Right ventricle myocardium superior (tissue), 1 donor: ENCODE measurements at regions not wholly inside any gene's neighbourhood (a gene's known extent, or its start where the extent isn't known, plus 50 kb on each side); places are given as distances from the start of the nearest gene placed in this dataset.

Source experiments
- ATAC-seq: fragments of 200-7000 bp; cut with Tn5 transposase; one replicate; pipeline ENCODE4 v1.9.1; 2020; ENCODE audit warnings: mild to moderate bottlenecking; ENCODE audit not compliant: poor library complexity
- DNase-seq: peaks from one replicate; pipeline ENCODE4 v3.0.0-alpha.2; 2020
- intact Hi-C: fragments of 100-400 bp; cut with DNase I; formaldehyde crosslinking; loops from one replicate; pipeline ENCODE4 v1.11.2; 2022
- donor health status: DM: no; HTN: yes; CAD: no; lungs with severe emphysema.

DNA sequence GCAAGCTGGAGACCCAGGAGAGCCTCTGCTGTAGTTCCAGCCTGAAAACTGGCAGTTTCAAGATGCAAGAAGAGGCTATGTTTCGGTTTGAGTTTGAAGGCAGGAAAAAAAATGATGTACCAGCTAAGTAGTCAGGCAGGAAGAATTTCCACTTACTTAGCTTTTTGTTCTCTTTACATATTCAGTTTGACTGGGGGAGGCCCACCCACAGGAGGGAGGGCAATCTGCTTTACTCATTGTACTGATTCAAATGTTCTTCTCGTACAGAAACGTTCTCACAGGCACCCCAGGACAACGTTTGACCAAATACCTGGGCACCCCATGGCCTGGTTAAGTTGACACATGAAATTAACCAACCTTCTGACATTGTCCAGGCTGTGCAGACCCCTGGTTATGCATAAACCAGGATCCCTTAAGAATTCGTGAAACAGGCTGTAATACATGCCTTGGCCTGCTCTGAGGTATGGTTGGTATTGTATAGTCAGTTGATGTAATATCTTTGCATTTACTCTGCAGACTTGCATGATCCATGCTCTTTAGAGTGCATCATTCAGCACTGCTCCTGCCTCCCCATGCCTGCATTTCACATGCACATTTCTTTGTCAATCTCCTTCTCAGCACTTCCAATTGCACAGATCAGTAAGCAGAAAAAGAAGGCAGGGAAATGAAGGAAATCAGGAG lies 687.1 kb downstream of the TAF11L14 start:
- intact Hi-C loops = no loop called here
- ATAC-seq (no peak), DNase-seq (no peak)

DNA sequence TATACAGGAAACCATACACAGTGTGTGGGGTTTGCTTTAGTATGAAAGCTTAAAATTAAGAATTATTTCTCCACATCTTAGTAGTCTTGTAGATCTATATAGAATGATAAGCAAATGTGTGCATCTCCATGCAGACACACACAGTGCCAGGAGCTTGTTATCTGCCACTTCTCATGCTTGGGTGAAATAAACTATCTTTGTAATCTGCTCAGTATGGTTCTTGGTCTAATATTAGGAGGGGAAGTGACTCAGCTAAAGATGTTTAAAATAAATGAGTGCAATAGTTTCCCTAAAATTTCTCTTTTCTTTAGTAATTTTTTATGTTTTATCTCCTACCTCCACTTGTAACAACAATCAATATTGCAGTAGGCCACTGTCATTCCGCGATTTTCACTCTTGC lies 689.6 kb downstream of the TAF11L14 start:
- ATAC-seq (no peak), DNase-seq (no peak)
- intact Hi-C loops = no loop called here

DNA sequence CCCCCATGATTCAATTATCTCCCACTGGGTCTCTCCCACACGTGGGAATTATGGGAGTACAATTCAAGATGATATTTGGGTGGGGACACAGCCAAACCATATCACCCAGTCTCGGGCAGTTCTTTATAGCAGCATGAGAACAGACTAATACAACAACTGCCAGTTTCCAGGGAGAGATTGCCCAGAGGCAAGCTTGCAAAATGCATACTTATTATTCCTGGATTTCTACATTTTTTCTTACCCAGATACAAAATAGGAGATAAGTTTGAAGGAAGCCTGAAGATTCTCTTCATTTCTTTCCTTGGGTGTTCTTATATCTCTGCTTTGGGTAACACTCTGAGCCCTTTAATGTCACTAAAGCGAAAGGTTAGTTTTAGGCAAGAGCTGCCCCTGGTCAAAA lies 691.2 kb downstream of the TAF11L14 start:
- ATAC-seq (no peak), DNase-seq (no peak)
- intact Hi-C loops = no loop called here

DNA sequence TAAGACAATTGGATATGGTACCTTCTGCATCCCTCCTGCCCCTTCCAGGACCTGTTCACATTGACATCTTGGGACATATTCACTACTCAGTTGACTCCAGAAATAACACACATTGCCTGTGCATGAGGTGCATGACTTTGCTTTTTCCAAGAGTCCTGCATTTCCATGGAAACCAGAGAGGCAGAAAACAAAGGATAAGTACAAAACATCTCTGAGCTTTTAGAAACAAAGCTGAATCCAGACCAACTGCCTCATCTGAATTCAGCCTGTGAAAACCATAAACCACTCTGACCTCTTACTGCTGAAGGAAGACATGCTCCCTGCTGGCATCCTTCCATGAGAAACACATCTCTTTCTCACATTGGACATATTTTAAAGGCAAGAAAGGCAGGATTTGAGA lies 695.1 kb downstream of the TAF11L14 start:
- no peak for DNase-seq
- no peak for ATAC-seq
- intact Hi-C loops = no loop called here

DNA sequence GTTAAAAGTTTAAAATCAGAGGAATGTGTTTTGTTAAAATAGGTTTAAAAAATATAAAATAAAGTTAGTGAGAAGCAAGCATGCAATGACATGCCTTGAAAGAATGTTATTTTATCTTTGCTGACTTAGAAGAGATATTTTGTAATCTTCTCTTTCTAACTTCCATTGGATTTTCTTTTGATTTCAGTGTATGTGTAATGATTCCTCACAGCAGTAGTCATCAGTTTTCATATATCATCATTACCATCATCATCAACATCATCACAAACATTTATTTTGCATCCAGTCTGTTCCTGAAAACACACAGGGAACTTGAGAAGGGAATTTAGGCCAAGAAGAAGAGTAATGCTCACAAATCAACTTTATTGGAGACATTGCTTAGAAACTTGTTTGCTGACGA lies 699.6 kb downstream of the TAF11L14 start:
- ATAC-seq (no peak), DNase-seq (no peak)
- intact Hi-C loops = no loop called here

DNA sequence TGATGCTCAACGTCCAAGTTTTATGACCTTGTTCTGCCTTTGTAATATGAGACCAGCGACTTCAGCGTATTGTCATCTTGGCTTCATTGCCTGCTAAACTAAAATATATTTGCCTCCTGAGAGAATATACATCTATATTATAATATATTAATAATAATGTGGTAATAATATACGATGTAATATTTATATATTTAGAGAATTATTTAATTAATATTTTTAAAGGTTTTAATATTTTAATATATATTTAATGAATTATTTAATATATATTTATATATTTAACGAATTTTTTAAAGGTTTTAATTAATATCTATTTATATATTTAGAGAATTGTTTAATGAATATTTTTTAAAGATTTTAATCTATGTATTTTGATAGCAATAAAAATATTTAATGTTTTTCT lies 700.7 kb downstream of the TAF11L14 start:
- intact Hi-C loops = no loop called here
- ATAC-seq (no peak), DNase-seq (no peak)

DNA sequence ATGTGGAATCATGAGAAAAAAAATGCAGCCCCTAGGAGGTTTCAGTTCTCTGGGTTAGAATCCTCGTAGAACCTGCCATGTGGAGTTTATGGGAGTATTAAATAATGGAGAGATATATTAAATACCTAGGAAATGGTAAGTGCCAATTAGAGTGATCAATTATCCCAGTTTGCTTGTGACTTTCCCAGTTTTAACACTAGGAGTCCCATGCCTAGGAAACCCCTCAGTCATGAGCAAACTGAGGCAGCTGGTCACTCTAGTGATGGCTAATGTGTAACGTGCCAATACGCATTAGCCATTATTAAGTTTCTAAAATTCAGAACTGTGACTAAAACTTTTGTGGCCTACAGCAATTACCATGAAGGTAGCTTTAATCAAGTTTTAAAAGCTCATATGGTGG lies 720.6 kb downstream of the TAF11L14 start:
- DNase-seq (no peak), ATAC-seq (no peak)
- intact Hi-C loops = no loop called here

DNA sequence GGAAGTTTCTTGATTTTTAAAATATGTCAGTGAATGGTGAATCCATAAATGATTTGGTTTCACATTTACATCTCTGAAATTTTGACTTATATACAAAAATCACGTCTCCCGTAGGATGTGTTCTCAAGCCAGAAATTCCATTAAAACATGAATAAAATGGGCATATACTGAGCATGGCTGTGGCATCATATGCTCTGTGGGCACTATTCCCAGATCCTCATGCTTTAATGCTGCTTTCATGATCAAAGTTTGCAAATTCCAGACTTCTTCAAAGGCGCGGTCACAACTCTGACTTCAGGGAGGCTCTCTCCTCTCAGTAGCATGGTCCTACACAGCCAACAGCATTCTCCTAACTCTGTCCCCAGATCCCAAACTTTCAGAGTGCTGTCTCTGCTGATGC lies 723.2 kb downstream of the TAF11L14 start:
- ATAC-seq (no peak), DNase-seq (no peak)
- intact Hi-C loops = no loop called here

DNA sequence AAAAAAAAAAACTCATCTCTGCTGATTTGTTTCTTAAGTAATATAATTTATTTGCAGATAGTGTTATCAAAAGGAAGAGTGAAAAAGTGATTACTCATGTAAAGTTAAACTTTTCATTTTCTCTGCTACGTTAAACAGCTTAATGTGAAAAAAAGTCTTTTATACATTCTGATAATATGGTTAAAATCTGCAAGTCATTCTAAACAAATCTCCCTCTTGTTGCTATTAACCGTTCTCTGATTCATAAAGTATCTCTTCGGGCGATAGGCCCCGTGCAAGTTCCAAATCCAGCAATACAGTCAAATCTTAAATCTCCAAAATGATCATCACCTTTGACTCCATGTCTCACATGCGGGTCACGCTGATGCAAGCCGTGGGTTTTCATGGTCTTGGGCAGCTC lies 732.0 kb downstream of the TAF11L14 start:
- DNase-seq (no peak), ATAC-seq (no peak)
- intact Hi-C loops = no loop called here

DNA sequence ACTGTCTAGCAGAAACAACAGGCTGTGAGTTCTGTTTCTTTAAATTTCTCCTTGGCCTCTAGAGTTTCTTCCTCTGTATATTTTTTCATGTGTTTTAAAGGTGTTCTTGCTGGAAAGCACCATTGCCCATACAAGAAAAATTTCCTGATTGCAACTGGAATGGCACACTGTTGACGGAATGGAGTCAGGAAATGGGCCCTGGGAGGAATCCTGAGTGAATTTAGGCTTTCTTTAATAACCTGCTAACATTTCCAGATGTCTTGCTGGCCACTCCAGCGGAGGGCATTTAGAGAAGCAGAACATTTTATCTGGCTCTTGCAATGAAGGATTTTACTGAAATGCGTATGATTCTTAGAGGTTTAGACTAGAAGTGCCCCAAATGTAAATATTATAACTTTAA lies 736.3 kb downstream of the TAF11L14 start:
- no peak for DNase-seq
- intact Hi-C loops = no loop called here
- ATAC-seq = no peak

DNA sequence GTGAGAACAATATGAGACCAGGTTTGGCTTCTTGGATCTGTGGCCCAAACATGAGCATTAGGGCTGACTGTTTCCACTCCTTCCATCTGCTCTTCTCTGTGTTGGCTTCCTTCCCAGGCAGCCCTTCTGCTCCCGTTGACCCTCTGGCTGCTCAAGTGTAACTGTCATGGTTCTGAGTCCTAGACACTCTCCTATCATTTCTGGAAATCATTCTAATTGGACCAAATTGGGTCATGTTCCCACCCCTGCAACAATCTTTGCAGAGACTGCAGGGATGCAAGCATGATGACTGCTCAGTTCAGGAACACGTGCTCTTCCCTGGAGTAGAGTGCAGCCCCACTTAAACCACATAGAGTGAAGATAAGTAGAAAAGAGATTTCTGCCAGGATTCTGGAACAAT lies 741.4 kb downstream of the TAF11L14 start:
- ATAC-seq (no peak), DNase-seq (no peak)
- intact Hi-C loops = no loop called here

DNA sequence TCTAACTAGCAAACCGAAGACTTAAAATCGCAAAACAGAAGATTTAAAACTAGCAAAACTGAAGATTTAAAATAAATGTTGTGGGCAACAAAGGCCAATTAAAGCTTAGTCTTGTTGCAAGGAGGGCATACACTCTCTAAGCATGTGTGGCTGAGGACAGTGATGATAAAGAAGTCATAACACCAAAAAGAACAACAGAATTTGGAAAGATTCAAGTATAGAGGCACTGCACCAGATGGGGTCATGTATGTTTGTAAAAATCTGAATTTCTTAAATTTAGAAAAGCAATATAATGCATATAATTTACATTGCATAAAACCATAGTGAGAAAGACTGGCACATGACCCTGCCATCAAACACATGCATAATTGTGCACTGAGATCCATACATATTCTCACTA lies 743.8 kb downstream of the TAF11L14 start:
- intact Hi-C loops = no loop called here
- DNase-seq (no peak), ATAC-seq (no peak)

DNA sequence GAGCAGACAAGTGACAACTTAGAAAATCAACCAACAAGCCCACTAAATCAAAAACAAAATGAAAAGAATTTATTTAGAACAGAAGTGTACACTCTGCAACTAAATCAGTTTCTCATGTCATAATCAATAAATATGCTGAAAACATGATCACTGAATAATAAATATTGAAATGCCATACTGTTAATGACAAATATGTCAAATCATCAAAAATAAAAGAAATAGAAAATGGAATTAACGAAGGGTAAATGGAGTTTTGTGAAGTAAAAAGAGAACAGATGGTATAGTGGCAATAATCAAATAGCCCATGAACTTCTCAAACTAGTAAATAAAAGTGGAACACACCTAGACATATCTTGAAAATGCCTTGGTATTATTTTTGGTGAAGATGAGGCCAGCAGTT lies 744.9 kb downstream of the TAF11L14 start:
- ATAC-seq = no peak
- DNase-seq = no peak
- intact Hi-C loops = no loop called here

DNA sequence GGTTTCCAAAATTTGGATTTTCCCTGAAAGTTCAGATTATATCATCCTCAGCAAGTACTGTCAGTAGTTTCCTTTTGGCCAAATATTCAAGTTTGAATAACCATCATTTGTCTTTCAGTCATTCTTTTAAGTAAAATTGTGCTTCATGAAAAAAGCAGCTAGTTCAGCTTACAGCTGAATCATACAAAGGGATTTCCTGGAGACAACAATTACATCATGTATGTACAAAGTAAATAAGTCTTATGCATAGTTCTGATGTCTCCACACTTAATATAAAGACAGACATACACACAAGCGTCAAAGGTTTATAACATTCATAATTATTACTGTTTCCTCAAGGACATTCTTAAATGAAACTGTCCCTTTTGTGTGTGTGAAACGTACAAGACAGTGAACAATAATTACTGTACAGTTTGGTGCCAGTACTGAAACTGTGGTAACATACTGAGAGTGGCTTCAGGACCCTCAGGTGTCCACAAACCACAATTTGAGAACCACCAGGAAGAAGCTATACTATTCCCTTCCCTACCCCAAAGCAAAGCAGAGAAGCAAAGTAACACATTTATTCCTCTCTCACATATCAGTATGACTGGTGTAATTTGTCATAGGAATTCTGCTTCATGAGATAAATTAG lies 746.6 kb downstream of the TAF11L14 start:
- intact Hi-C loops = no loop called here
- no peak for ATAC-seq
- no peak for DNase-seq

DNA sequence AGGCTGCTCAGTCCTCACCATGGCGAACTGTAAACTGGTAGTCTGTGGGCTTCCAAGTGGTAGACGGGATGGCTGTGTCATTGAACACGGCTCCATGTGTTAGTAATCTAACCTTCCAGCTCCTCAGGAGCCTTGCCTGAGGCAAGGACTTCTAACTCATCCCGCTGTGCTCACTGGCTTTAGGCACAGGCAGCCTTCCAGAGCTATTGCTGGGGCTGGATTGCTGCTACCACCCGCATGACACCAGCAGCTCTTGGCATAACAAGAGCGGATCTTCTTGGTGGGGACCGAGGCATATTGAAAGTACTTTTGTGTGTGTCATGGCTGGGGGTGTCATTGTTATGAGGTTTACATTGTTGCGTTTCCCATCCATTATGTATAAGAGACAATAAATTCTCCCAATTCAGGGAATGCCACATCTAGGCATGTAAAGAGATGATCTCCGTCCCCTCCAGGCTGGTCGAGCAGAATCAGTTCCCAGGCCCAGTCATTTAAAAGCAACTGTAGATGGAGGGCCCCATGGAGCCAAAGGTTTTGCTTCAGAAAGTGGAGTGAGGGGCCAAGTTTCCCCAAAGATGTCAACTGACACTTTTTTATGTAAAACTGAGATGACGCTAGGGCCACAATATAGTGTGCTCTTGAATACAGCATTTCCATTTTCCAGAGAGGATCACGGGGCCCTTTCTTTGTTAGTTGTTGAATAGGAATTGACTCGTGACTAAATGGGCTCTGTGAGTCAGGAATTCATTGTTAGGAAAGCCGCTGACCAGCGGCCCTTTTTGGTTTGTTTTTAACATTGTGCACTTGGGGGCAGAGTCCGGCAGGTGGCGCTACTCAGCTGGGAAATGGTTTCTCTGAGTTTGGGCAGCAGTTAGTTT lies 759.5 kb downstream of the TAF11L14 start:
- DNase-seq = peak; percentile 51
- intact Hi-C loops = no loop called here
- ATAC-seq = no peak

DNA sequence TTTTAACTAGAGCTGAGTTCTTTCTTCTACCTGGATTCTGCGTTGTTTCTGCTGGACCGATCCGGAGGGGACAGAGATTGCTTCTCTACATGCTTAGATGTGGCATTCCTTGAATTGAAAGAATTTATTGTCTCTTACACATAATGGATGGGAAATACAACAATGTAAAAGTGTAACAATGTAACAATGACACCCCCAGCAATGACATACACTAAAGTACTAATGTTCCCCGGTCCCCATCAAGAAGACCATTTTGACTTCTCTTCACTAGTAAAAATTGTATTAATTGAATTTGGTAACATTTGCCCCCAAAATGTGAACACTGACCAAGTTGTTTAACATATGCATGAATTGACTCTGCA lies 760.2 kb downstream of the TAF11L14 start:
- intact Hi-C loops = no loop called here
- no peak for ATAC-seq
- DNase-seq = no peak

DNA sequence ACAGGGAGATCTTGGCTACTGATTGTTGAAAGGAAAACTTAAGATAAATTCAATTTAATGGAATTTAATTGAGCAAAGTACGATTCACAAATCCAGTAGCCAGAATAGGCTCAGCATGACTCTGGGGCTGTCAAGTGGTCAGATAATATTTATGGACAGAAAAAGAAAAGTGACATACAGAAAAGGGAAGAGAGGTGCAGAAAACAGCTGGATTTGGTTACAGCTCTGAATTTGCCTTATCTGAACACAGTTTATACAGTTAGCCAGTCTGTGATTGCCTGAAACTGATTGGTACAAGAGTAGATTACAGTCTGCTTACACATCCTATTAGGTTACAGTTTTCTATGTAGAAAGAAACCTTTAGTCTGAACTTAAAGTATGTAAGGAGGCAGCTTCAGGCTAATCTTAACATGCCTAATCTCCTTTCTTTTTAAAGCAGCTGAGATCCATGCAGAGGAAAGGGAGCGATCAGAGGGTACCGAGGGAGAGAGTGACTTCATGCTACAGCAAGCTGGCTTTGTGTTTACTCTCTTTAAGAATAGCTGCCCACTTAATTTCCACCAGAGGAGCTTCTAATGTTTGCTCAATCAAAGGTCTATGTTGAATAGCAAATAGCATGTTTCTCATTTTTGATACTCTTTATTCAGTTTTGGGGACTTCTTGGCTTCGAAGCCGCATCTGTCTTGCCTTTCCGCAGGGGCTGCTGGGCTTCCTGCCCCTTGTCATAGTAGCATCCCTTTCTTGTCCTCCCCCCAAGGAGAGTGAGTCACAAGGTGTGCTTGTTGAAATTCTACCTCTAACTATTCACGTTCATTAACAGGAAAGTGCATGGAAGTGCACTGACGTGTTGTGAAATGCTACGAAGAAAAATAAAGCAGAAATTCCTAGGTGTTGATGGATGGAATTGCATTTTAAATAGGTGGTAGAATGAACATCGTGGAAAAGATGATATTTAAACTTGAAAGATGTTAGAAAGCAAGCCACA lies 761.2 kb downstream of the TAF11L14 start:
- DNase-seq (no peak), ATAC-seq (no peak)
- intact Hi-C loops = no loop called here

DNA sequence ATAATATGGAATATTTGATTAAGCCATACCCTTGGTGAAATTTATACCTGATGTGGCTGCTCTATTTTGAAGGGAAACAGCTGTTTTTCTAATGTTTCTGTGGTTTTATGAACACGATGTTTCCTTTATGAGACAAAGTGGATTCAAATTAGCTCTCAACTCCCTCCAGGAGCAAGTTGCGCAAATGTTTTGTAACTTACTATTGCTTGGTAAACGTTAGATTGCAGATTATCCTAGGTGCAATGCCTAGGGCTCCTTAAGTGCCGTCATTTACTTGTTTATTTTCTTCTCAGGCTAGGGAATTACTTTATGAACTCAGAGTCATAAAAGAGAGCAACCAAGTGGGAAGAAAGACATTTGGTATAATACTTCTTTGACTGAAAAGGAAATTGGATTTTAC lies 763.1 kb downstream of the TAF11L14 start:
- ATAC-seq (no peak), DNase-seq (no peak)
- intact Hi-C loops = no loop called here

DNA sequence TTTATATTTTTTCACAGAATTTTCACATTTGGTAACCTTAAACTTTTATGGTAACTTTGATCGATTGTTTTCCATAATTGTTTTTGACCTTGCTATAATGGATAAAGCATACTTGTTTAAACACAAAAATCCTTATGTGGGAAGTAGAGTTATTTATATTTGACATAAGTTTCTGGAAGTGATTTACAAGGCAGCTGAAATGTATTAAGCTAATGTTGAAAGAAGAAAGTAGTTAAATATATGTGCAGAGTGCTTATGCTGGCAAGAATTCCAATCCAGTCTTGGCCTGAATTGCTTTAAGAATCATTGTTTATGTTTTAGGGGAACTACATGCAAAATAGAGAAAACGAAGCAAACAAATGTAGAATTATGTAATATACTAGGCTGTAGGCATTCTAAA lies 763.6 kb downstream of the TAF11L14 start:
- intact Hi-C loops = no loop called here
- no peak for DNase-seq
- ATAC-seq = no peak
